ENCODE measurements at regions not wholly inside any gene's neighbourhood (a gene's known extent, or its start where the extent isn't known, plus 50 kb on each side); places are given as distances from the start of the nearest gene placed in this dataset.

DNA sequence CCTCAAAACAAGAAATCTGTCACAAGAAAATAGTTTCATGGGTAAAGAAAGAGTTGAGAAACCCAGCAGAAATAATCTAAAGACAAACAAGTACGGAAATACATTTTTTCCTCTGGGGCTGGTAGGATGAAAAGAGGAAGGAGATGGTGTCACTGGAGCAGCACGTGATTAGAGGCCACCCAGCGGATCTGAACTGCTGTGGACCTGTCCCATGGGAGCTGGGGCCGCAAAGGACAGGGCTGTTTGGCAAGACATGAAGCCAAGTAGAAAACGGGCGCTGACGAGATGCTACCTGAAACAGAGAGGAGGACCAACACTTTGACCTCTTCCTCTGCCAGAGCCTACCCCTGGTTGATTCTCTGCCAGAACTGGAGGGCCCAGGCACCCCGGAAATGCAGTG is 295.4 kb upstream of the ATP5MC3 start:
- Histone ChIP-seq H3K27ac (replicated peaks) (peak overlapping the region; percentile 87), H3K4me3 (replicated peaks; ENCODE audit: insufficient read depth, low read length) (no peak overlapping the region), H3K27me3 (ENCODE audit: insufficient read depth, poor library complexity, severe bottlenecking) (no peaks in the 10 kb centered on the region)
- peak; percentile 60 for TF ChIP-seq POLR2AphosphoS5 (IDR thresholded peaks at IDR 0.05; ENCODE audit: low read depth)
- peak; percentile 64; the same call in 1 of the 2 replicates for TF ChIP-seq SPI1 (IDR thresholded peaks at IDR 0.05; ENCODE audit: borderline replicate concordance, low read depth)
- no peak for TF ChIP-seq REST (IDR thresholded peaks at IDR 0.05; ENCODE audit: insufficient replicate concordance, low read depth)
- DNase-seq (ENCODE audit: low read depth in 1 of 2, low spot score in 1 of 2), result peak; percentile 88 to 92

DNA sequence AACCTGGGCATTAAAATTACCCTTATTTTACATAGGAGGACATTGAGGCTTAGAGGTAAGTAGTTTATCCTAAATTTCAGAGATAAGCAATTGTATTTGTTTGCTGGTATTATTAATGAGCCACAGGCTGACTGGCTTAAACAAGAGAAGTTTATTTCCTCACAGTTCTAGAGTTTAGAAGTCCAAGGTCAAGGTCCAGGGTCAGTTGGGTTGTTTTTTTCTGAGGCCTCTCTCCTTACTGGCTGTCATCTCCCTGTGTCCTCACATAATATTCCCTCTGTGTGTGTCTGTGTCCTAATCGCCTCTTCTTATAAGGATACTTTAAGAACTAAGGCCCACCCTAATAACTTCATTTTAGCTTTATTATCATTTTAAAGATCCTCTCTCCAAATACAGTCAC is 294.9 kb upstream of the ATP5MC3 start:
- Histone ChIP-seq H3K27ac (replicated peaks) (peak overlapping the region; percentile 87), H3K4me3 (replicated peaks; ENCODE audit: insufficient read depth, low read length) (no peak overlapping the region), H3K27me3 (ENCODE audit: insufficient read depth, poor library complexity, severe bottlenecking) (no peaks in the 10 kb centered on the region)
- no peak for DNase-seq (ENCODE audit: low read depth in 1 of 2, low spot score in 1 of 2)
- TF ChIP-seq POLR2AphosphoS5 (IDR thresholded peaks at IDR 0.05; ENCODE audit: low read depth), result no peak

DNA sequence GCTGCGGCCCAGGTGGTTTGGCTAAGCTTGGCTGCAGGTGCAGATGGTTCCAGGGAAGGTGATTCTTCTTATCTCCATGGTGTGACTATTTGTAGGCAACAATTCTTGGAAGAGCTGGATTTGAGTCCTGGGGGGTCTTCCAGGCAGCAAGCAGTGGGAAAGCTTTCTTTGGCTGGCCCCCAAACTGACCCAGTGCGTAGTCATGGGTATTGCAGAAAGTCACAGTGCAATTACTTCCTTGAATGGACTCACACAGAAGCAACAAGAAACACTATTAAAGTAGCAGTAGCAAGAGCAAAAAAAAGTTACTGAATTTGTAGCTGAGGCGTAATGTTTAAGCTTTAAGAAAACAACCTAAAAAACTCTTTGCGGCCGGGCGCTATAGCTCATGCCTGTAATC is 293.6 kb upstream of the ATP5MC3 start:
- no peak for DNase-seq (ENCODE audit: low read depth in 1 of 2, low spot score in 1 of 2)

More for the DNA sequence above, 293.6 kb upstream of the ATP5MC3 start:
- no peak overlapping the region for H3K27ac ChIP-seq (replicated peaks)
- no peaks in the 10 kb centered on the region for H3K27me3 ChIP-seq (ENCODE audit: insufficient read depth, poor library complexity, severe bottlenecking)
- H3K4me3 ChIP-seq (replicated peaks; ENCODE audit: insufficient read depth, low read length), result no peak overlapping the region
- TF ChIP-seq POLR2AphosphoS5 (IDR thresholded peaks at IDR 0.05; ENCODE audit: low read depth) (no peak), REST (IDR thresholded peaks at IDR 0.05; ENCODE audit: insufficient replicate concordance, low read depth) (no peak), SPI1 (IDR thresholded peaks at IDR 0.05; ENCODE audit: borderline replicate concordance, low read depth) (no peak), CTCF (IDR thresholded peaks at IDR 0.05; ENCODE audit: insufficient read depth, low read length) (no peak), GABPA (IDR thresholded peaks at IDR 0.05; ENCODE audit: low read depth) (no peak)

Measured in HL-60 (cell line).